ENCODE measurements at regions not wholly inside any gene's neighbourhood (a gene's known extent, or its start where the extent isn't known, plus 50 kb on each side); places are given as distances from the start of the nearest gene placed in this dataset.

DNA sequence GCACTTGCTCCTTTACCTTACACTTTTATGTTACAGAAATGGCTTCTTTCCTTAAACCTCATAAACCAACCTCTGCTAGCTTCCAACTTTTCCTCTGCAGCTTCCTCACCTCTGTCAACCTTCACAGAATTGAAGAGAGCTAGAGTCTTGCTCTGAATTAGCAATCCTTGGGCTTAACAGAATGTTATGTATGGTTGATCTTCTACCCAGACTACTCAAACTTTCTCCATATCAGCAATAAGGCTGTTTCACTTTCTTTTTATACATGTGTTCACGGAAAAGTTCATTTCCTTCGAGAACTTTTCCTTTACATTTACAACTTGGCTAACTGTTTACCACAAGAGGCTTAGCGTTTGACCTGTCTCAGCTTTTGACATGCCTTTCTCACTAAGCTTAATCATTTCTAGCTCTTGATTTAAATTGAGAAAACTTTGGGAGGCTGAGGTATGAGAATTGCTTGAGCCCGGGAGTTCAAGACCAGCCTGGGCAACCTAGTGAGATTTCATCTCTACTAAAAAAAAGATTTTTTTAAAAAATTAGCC is 207.3 kb downstream of the BMP7 start:
- no peak for DNase-seq (ENCODE audit: low spot score)

GRCh38 chr20:57060407-57061050 is 205.9 kb downstream of the BMP7 start:
- DNase-seq (ENCODE audit: low spot score) = no peak

GRCh38 chr20:57061051-57061900 is 205.2 kb downstream of the BMP7 start:
- no peak for DNase-seq (ENCODE audit: low spot score)

GRCh38 chr20:57062241-57062640 is 204.2 kb downstream of the BMP7 start:
- DNase-seq (ENCODE audit: low spot score) = no peak

DNA sequence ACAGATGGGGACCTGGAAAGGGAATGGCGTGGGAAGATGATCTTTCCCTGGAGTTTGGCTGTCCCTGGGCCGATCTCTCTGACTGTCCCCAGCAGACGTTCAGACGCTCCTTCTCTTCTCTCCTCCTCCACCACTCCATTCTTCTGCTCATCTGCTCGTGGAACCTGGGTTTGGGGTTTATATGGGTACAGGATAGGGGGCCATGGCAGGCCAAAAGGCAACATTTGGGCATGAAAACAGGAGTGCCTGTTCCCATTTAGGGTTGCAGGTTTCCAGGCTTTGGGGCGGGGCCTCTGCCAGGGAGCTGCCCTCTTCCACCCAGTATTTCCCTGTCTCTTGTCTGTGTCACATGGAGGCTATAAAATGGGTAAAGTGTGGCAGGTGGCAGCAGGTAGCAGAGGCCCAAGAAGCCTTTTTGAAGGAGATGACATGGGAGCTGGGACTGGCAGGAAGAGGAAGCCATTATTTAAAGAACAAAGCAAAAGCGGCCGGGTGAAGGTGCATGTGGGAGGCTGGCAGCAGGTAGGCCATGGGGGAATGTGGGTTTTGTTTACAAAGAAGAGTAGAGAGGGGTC is 203.7 kb downstream of the BMP7 start:
- no peak for DNase-seq (ENCODE audit: low spot score)

DNA sequence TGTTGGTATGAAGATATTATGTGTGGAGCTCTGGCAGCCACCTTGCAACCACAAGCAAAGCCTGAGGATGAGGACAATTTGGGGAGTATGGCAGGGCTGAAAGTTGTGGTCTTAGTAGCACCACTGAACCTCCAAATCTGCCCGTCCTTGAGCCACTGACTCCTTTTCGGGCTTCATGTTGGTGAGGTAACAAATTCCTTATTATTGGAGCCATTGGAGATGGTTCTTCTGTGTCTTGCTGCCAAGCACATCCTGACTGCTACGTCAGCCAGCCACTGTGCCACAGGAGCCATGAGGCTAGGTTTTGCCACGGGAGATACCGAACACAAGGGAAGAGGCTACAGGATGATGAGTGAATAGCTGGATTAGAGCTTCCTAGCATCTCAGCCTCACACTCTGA is 201.6 kb downstream of the BMP7 start:
- no peak for DNase-seq (ENCODE audit: low spot score)

DNA sequence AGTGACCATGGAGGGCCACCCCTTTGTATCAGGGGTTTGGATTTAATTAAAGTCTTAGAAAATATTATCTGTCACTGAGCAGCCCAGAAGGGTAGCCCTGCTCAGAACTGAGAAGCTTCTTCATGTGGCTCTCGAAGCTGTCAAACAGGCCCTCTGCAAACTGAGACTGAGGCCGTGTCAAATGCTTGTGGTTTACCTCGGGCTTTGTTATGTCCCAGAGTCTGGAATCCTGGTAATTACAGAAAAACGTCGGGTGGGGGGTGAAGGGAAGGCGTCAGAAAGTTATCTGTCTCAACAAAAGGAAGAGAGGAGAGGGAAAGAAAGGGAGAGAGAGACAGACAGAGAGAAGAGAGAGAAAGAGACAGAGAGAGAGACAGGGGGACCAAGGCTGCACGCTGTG is 200.8 kb downstream of the BMP7 start:
- no peak for DNase-seq (ENCODE audit: low spot score)

DNA sequence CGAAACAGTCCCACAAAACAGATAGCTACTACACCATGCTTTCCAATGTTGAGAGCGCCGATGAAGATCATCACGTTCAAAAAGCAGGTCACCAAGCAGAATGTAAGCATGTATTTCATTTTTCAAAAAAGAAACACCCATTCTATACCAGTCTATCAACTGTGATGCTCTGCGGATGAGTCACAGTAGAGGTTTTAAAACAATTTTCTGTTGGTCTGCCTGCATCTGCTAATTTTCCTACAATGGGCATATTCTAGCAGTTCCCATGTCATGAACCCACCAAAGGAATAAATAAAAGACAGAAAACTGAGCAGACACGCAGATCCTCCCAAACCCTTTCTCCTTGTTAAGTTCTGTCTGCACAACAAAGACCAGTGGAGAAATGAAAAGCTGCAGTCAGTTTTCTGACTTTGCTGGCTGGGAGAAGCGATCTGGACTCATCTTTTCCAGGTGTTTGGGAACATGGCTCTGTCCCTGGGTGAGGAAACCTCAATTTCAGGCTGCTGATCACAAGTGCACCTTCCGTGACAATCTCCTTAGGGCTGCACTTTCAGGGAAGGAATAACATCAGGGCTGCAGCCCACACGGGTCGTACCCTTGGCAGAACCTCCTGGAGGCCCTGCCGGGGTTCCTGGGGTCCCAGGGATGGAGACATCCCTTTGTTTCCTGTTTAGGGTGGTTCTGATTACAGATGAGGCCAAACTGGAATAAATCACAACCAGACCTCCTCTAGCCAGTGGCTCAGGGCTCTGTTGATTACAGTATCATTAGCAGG is 200.1 kb downstream of the BMP7 start:
- DNase-seq (ENCODE audit: low spot score) = no peak

DNA sequence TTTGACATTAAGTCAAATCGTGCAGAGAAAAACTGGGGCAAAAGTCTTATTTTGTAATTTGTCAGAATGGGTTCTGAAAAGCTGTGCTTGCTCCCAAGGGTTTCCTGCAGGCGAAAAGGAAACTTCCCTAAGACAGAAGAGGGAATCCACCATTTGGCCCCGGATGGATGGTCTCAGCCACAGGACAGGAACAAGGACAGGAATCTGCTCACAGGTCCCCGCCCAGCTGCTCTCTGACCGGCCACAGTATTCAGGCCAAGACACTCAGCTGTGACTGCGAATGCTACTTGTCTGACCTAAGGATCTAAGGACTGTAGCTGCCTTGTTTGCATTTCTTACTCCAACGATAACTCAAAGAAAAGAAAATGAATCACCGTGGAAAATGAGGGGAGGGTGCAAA is 197.0 kb downstream of the BMP7 start:
- DNase-seq (ENCODE audit: low spot score) = no peak

GRCh38 chr20:57070296-57070695 is 196.1 kb downstream of the BMP7 start:
- DNase-seq (ENCODE audit: low spot score) = no peak

GRCh38 chr20:57071283-57071731 is 195.1 kb downstream of the BMP7 start:
- no peak for DNase-seq (ENCODE audit: low spot score)

DNA sequence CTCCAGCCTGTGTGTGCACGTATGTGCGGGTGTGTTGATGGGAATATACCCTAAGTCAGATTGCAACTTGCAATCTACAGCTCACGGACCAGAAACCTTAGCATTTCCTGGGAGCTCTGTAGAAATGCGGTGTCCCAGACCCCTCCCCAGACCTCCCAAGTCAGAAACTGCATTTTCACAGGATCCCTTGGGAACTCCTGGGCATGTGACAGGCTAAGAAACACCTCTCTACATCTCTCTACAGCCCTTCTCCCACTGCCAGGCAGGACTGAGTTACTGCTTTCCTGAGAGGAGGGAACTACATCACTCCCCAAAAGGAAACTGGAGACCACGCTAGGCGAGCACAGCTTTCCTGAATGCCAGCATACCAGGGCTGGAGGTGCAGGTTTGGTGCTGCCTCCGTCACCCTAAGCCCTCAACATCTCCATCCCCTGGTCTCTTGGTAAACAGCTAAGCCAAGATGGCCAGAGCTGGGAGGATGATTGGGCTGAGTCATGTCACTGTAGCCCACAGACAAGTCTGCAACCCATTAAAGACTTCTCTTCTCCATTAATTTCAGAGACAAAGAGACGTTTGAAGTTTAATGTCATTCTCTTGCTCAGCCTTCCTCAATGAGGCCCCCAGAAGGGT is 194.4 kb downstream of the BMP7 start:
- DNase-seq (ENCODE audit: low spot score) = no peak

- no peak for DNase-seq (ENCODE audit: low spot score)
These were observed 193.0 kb downstream of the BMP7 start for GRCh38 chr20:57073402-57073801.

DNA sequence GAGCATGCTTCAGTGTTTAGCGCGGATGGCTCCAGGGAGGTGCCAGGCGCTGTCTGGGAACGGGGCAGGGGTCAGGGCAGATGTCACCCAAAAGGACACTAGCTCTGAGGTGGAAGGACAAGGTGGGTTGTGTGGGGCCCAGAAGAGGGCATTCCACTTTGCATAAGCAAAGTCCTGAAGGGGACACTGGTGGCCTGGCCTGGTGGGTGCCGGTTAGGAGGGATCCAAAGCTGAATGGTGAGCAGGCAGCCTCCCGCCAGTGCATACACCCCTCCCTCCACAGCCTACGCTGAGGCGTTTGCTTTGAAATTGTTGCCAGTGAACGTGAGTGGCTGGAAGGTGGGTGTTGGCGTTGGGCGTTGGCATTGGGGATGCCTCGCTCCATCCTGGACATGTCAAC is 192.1 kb downstream of the BMP7 start:
- no peak for DNase-seq (ENCODE audit: low spot score)

DNA sequence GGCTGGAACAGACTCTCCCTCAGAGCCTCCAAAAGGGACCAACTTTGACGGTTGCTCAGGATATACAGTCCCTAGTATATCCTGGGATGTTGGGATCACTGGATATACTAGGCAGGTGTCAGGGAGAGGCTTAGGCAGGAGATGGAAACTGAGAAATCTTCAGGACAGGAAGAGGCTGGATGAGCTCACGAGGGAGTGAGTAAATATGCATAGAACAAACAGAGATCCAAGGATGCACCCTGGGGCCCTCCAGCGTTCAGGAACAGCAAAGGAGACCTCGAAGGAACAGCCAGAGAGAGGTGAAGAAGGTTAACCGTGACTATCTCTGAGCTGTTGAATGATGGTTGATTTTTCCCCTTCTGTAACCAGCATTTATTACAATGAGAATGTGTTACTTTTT is 191.3 kb downstream of the BMP7 start:
- DNase-seq (ENCODE audit: low spot score) = no peak

GRCh38 chr20:57075603-57076002 is 190.8 kb downstream of the BMP7 start:
- peak; percentile 24 for DNase-seq (ENCODE audit: low spot score)

- no peak for DNase-seq (ENCODE audit: low spot score)
These were observed 190.2 kb downstream of the BMP7 start for GRCh38 chr20:57076152-57076652.

- DNase-seq (ENCODE audit: low spot score) = no peak
These were observed 189.5 kb downstream of the BMP7 start for GRCh38 chr20:57076951-57077350.

DNA sequence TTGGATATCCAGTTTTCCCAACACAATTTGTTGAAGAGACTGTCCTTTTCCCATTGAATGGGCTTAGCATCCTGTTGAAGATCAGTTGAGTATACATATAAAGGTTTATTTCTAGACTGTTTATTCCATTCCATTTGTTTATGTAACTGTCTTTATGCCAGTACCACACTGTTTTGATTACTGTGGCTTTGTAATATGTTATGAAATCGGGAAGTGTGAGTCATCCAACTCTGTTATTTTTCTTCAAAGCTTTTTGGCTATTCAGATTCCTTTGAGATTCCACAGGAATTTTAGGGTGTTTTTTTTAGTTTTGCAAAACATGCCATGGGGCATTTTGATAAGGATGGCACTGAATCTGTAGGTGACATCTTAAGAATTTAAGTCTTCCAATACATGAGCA is 188.3 kb downstream of the BMP7 start:
- DNase-seq (ENCODE audit: low spot score) = no peak

DNA sequence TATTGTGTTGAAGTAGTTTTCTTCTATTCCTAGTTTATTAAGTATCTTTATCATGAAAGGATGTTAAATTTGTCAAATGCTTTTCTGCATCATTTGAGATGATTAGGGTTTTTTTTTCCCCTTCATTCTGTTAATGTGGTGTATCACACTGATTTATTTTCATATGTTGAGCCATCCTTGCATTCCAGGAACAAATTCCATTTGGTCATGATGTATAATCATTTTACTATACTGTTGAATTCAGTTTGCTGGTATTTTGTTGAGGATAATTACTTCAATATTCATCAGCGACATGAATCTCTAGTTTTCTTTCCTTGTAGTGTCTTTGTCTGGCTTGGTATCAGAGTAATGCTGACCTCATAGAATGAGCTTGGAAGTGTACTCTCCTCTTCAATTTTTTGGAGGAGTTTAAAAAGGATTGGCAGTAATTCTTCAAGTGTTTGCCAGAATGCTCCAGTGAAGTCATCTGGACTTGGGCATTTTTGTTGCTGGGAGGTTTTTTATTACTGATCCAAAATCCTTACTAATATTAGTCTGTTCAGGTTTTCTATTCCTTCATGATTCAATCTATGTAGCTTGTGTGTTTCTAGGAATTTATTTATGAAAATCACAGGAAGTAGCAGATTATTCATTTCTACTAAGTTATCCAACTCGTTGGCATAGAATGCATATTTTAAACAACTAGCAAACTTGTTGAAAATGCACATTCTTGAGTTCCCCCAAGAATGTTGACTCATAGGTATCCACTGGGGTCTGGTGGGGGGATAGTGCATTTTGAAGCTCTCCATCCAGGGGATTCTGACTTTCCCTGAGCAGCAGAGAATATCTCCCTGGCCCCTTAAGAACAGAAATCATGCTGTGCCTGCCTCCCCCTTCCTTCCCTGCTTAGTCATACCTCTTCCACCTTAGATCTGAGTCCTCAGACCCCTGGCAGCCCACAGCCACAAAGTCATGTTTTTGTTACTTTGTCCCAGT is 187.1 kb downstream of the BMP7 start:
- DNase-seq (ENCODE audit: low spot score) = no peak
